ENCODE measurements at regions not wholly inside any gene's neighbourhood (a gene's known extent, or its start where the extent isn't known, plus 50 kb on each side); places are given as distances from the start of the nearest gene placed in this dataset.

DNA sequence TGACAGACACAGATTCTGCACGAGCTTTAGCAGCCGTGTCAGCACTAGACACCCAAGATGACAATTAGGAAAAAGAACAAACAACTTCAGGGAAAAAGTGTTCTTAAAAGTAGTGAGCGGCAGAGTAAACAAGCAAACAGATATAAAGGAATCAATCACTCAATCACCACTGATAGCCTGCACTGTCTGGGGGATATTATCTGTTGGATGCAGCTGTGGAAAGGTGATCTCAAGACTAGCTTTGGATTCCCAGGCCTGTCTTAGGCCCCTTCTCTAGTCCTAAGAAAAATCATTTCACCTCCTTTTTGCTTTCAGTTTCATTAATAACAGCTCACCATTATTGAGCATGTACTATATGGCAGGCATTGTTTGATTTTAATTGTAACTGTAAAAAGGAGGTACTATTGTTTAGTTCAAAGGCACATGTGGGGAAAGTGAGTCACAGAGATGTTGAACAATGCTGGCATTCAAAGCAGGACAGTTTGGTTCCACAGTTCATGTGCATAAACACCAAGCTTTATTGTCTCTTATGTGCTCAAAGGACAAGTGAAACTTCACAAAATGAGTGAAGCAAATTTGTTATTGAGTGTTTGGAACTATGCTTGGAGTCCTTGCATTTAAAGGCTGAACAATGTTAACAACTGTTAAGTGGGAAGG, 147.3 kb upstream of the TCF4 start:
- ChIA-PET CTCF (no interaction called here), POLR2A (no interaction called here)
- no peak for DNase-seq (ENCODE audit: low read depth, low spot score)

DNA sequence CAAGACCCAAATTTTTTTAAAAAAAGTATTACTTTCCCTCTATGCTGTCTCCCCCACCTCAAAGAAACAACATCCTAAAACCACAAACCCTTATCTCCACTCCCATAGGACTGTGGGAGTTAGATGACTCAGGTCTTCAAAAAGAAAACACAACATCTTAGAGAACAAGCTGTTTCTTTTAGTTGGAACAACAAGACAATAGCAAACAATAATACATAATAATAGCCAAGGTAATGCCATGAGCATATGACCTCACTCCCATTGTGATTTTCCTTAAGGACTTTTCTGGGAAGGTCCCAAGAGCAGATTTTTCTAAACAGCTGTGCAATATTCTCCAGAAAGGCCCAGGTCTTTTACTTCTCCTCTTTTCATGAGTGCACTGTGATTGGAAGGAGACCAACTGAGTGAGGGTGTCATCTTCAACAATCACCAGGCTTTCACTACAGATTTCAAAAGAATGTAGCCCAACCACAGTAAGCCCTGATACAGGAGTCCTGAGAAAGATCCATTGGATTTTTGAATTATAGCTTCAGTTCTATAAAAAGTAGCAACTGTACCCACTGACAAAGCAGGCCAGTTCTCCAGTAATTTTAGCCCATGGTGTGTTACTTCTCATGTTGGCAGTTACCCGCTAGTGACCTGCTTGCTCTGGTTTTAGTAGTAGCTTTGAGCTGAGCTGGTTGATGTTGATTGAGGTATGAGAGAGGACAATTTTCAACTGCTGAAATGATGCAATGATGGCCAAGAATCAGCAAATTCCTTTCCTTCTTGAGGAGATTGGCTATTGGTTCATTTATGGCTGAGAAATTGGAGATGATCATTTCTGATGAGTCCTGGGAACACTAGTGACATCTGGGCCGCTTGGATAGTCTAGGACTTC, 144.5 kb upstream of the TCF4 start:
- H3K27me3 ChIP-seq (ENCODE audit: control insufficient read depth, insufficient read depth, low read length) = no peaks in the 10 kb centered on the region
- no peak overlapping the region for H3K4me3 ChIP-seq (ENCODE audit: low read depth in 2 of 2, low read length in 2 of 2)
- CTCF ChIA-PET = no interaction called here
- no TSS peak for BruUV-seq (replicated peaks)
- H3K36me3 ChIP-seq (ENCODE audit: control insufficient read depth, insufficient read depth, low read length) = no peaks in the 10 kb centered on the region
- no peaks in the 10 kb centered on the region for H3K9me3 ChIP-seq (ENCODE audit: control insufficient read depth, insufficient read depth, low read depth, low read length)
- H3K4me1 ChIP-seq (ENCODE audit: control insufficient read depth, insufficient read depth, low read length) = no peaks in the 10 kb centered on the region
- ATAC-seq = no peak
- TF ChIP-seq POLR2AphosphoS5 (IDR thresholded peaks at IDR 0.05; ENCODE audit: low read depth, low read length) (no peak), TCF7L2 (IDR thresholded peaks at IDR 0.05; ENCODE audit: low read depth, low read length) (no peak), SIN3A (IDR thresholded peaks at IDR 0.05; ENCODE audit: borderline replicate concordance, insufficient read depth, low read depth, low read length) (no peak)
- TF ChIP-seq, protein P1, sequence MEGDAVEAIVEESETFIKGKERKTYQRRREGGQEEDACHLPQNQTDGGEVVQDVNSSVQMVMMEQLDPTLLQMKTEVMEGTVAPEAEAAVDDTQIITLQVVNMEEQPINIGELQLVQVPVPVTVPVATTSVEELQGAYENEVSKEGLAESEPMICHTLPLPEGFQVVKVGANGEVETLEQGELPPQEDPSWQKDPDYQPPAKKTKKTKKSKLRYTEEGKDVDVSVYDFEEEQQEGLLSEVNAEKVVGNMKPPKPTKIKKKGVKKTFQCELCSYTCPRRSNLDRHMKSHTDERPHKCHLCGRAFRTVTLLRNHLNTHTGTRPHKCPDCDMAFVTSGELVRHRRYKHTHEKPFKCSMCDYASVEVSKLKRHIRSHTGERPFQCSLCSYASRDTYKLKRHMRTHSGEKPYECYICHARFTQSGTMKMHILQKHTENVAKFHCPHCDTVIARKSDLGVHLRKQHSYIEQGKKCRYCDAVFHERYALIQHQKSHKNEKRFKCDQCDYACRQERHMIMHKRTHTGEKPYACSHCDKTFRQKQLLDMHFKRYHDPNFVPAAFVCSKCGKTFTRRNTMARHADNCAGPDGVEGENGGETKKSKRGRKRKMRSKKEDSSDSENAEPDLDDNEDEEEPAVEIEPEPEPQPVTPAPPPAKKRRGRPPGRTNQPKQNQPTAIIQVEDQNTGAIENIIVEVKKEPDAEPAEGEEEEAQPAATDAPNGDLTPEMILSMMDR (IDR thresholded peaks at IDR 0.05) = no peak
- TF ChIP-seq, protein P2, sequence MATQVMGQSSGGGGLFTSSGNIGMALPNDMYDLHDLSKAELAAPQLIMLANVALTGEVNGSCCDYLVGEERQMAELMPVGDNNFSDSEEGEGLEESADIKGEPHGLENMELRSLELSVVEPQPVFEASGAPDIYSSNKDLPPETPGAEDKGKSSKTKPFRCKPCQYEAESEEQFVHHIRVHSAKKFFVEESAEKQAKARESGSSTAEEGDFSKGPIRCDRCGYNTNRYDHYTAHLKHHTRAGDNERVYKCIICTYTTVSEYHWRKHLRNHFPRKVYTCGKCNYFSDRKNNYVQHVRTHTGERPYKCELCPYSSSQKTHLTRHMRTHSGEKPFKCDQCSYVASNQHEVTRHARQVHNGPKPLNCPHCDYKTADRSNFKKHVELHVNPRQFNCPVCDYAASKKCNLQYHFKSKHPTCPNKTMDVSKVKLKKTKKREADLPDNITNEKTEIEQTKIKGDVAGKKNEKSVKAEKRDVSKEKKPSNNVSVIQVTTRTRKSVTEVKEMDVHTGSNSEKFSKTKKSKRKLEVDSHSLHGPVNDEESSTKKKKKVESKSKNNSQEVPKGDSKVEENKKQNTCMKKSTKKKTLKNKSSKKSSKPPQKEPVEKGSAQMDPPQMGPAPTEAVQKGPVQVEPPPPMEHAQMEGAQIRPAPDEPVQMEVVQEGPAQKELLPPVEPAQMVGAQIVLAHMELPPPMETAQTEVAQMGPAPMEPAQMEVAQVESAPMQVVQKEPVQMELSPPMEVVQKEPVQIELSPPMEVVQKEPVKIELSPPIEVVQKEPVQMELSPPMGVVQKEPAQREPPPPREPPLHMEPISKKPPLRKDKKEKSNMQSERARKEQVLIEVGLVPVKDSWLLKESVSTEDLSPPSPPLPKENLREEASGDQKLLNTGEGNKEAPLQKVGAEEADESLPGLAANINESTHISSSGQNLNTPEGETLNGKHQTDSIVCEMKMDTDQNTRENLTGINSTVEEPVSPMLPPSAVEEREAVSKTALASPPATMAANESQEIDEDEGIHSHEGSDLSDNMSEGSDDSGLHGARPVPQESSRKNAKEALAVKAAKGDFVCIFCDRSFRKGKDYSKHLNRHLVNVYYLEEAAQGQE (IDR thresholded peaks at IDR 0.05; ENCODE audit: insufficient read depth in 1 of 2, low read depth in 2 of 2, low read length in 1 of 2) = no peak
- in situ Hi-C loops (cut with HindIII; ENCODE audit: low pct_unique_long_range_greater_than_20kb, low sequenced_read_pairs) = no loop called here
- POLR2A ChIA-PET = no interaction called here
- intact Hi-C loops (cut with micrococcal nuclease; ENCODE audit: unreplicated experiment) = no loop called here
- H3K27ac ChIP-seq (ENCODE audit: low read length) = no peak overlapping the region
- DNase-seq (ENCODE audit: low read depth, low spot score) = no peak

More for the DNA sequence above, 147.3 kb upstream of the TCF4 start:
- TF ChIP-seq, protein P2 (IDR thresholded peaks at IDR 0.05; ENCODE audit: insufficient read depth in 1 of 2, low read depth in 2 of 2, low read length in 1 of 2) = no peak
- TF ChIP-seq TCF7L2 (IDR thresholded peaks at IDR 0.05; ENCODE audit: low read depth, low read length) = no peak
- TF ChIP-seq, protein P1 (IDR thresholded peaks at IDR 0.05) = no peak
- TF ChIP-seq POLR2AphosphoS5 (IDR thresholded peaks at IDR 0.05; ENCODE audit: low read depth, low read length) = no peak
- TF ChIP-seq SIN3A (IDR thresholded peaks at IDR 0.05; ENCODE audit: borderline replicate concordance, insufficient read depth, low read depth, low read length) = no peak
- BruUV-seq (replicated peaks) = no TSS peak
- Histone ChIP-seq H3K36me3 (ENCODE audit: control insufficient read depth, insufficient read depth, low read length) (no peaks in the 10 kb centered on the region), H3K27me3 (ENCODE audit: control insufficient read depth, insufficient read depth, low read length) (no peaks in the 10 kb centered on the region), H3K9me3 (ENCODE audit: control insufficient read depth, insufficient read depth, low read depth, low read length) (no peaks in the 10 kb centered on the region), H3K27ac (ENCODE audit: low read length) (no peak overlapping the region), H3K4me1 (ENCODE audit: control insufficient read depth, insufficient read depth, low read length) (no peaks in the 10 kb centered on the region), H3K4me3 (ENCODE audit: low read depth in 2 of 2, low read length in 2 of 2) (no peak overlapping the region)
- intact Hi-C loops (cut with micrococcal nuclease; ENCODE audit: unreplicated experiment) = no loop called here
- ATAC-seq = no peak
- in situ Hi-C loops (cut with HindIII; ENCODE audit: low pct_unique_long_range_greater_than_20kb, low sequenced_read_pairs) = no loop called here

Data from Panc1 (cell line).